ENCODE measurements at regions not wholly inside any gene's neighbourhood (a gene's known extent, or its start where the extent isn't known, plus 50 kb on each side); places are given as distances from the start of the nearest gene placed in this dataset.

DNA sequence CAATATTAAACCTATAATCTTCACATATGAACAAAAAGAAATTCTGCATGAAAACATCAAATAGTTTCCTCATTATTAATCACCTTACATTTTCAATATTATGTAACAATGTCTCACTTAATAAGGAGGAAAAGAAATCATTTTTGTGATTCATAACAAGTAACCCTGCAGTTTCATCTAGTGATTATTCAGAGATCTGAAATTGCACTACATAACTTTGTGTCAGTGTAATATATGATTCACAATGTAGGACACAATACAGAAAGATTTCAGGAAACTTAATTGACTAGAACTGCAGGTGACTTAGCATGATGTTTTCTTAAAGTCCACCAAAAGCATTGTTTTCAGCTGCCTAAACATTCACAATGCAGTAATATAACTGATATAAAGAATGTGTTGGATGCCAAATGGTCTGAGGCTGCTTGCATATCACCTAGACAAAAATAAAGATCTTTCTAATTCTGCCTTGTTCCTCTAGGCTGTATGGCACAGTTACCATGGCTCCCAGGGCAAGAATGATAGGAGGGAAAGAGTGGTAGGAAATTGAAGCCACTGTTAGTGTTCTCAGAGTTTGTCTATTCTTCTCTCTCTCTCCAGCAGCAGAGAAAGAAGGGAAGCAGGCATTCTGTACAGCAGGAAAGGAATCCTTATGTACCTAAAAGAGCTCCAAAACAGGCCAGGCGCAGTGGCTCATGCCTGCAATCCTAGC is 366.6 kb downstream of the FSIP2 start:
- TF ChIP-seq CTCF (IDR thresholded peaks at IDR 0.05) (no peak), POLR2A (IDR thresholded peaks at IDR 0.05) (no peak)
